Lower leg skin (tissue), 4 donors: ENCODE measurements at regions not wholly inside any gene's neighbourhood (a gene's known extent, or its start where the extent isn't known, plus 50 kb on each side); places are given as distances from the start of the nearest gene placed in this dataset.

ENCODE experiments used
- DNase-seq, 2 donors: peaks; one replicate each; pipeline ENCODE4 v3.0.0-alpha.2; 2019; ENCODE audit warnings: low spot score in 2 of 2
- H3K4me3 ChIP-seq: fragments of 200-600 bp; sonication (generic); 2 replicates; pipeline ENCODE4 v1.5.1; 2017; ENCODE audit warnings: mild to moderate bottlenecking, low read depth; ENCODE audit not compliant: poor library complexity, severe bottlenecking
- CTCF ChIP-seq, 3 donors: fragments of 450-650 bp; IDR thresholded peaks; one replicate each; pipeline ENCODE4 v1.5.1; 2016; ENCODE audit warnings: antibody characterized with exemption in 3 of 3, mild to moderate bottlenecking in 3 of 3, moderate library complexity in 2 of 3
- POLR2A ChIP-seq, 2 donors: fragments of 450-650 bp; IDR thresholded peaks; one replicate each; pipeline ENCODE4 v1.6.1; 2016 to 2017; ENCODE audit warnings: antibody characterized with exemption in 2 of 2, mild to moderate bottlenecking in 1 of 2, moderate library complexity in 1 of 2
- WGBS, 2 donors: methylation state at CpG; one replicate each; pipeline ENCODE4 v1.1.5; 2018; 5-methylcytosine and 5-hydroxymethylcytosine counted together
- intact Hi-C: fragments of 100-400 bp; cut with DNase I; formaldehyde crosslinking; loops from one replicate; pipeline ENCODE4 v1.15.0; 2023; ENCODE audit warnings: low total_unique reads

- WGBS, 2 donors: 45 to 46% methylated on average over 3 of the region's 3 CpGs
- intact Hi-C loops: no loop called here
- H3K4me3 ChIP-seq: no peak overlapping the region
- DNase-seq: no peak
- TF ChIP-seq POLR2A (IDR thresholded peaks at IDR 0.05) (no peak), CTCF (IDR thresholded peaks at IDR 0.05) (no peak)
Measured at GRCh38 chr16:49216593-49216992, 65.0 kb downstream of the CBLN1 start.

- peak in 1 of 2 donors; percentile 43 for DNase-seq
- TF ChIP-seq CTCF (IDR thresholded peaks at IDR 0.05): no peak
- TF ChIP-seq POLR2A (IDR thresholded peaks at IDR 0.05): no peak
- 46 to 53% methylated on average over 5 of the region's 5 CpGs for WGBS, 2 donors
Measured at GRCh38 chr16:49213594-49213993, 68.0 kb downstream of the CBLN1 start.

GRCh38 chr16:49204191-49204590 lies 77.4 kb downstream of the CBLN1 start:
- peak in 1 of 2 donors; percentile 50 for DNase-seq
- WGBS, 2 donors: 81 to 94% methylated on average over 4 of the region's 4 CpGs
- H3K4me3 ChIP-seq: no peak overlapping the region
- intact Hi-C loops: no loop called here
- TF ChIP-seq POLR2A (IDR thresholded peaks at IDR 0.05): no peak
- TF ChIP-seq CTCF (IDR thresholded peaks at IDR 0.05): no peak

More at GRCh38 chr16:49213594-49213993, 68.0 kb downstream of the CBLN1 start:
- intact Hi-C loops: no loop called here
- H3K4me3 ChIP-seq: no peak overlapping the region

DNA sequence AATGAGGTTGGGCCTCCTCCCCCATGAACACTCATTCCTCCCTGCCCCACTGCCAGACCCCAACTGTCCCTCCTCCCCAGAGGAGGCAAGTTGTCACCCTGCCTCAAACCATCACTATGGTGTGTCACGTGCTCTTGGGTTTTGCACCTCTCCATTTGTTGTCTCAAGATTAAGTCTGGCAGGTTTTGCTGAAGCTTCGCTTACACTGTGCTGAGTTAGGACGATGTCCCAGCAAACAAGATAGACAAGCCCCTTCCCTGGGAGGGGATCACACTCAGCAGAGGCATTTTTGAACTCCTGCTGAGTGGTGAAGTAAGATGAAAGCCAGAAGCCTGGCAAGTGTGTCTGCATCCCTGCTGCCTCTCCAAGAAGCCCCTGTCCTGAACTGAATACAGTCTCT lies 78.3 kb downstream of the CBLN1 start:
- H3K4me3 ChIP-seq: no peak overlapping the region
- TF ChIP-seq POLR2A (IDR thresholded peaks at IDR 0.05) (no peak), CTCF (IDR thresholded peaks at IDR 0.05) (no peak)
- WGBS, 2 donors: 42 to 59% methylated on average over 3 of the region's 3 CpGs
- intact Hi-C loops: no loop called here
- DNase-seq: peak in 1 of 2 donors; percentile 18

GRCh38 chr16:49201118-49201517 lies 80.5 kb downstream of the CBLN1 start:
- H3K4me3 ChIP-seq: no peak overlapping the region
- DNase-seq: peak in 1 of 2 donors; percentile 20
- TF ChIP-seq POLR2A (IDR thresholded peaks at IDR 0.05) (no peak), CTCF (IDR thresholded peaks at IDR 0.05) (no peak)
- intact Hi-C loops: no loop called here
- 86 to 89% methylated on average over 1 of the region's 1 CpG for WGBS, 2 donors

- intact Hi-C loops: no loop called here
- peak in 1 of 2 donors; percentile 62 for DNase-seq
- H3K4me3 ChIP-seq: no peak overlapping the region
- TF ChIP-seq CTCF (IDR thresholded peaks at IDR 0.05) (no peak), POLR2A (IDR thresholded peaks at IDR 0.05) (no peak)
- 84 to 85% methylated on average over 8 of the region's 8 CpGs for whole genome bisulfite sequencing, 2 donors
Measured at GRCh38 chr16:49200223-49200820, 81.3 kb downstream of the CBLN1 start.
